NCI-H2171 treated with DMSO at 0.1 percent for 48 hours (cell line): ENCODE measurements at regions not wholly inside any gene's neighbourhood (a gene's known extent, or its start where the extent isn't known, plus 50 kb on each side); places are given as distances from the start of the nearest gene placed in this dataset.

Experiments
- DNase-seq: peaks from one replicate; lab custom pipeline; 2025; lab: John Stamatoyannopoulos, UW

DNA sequence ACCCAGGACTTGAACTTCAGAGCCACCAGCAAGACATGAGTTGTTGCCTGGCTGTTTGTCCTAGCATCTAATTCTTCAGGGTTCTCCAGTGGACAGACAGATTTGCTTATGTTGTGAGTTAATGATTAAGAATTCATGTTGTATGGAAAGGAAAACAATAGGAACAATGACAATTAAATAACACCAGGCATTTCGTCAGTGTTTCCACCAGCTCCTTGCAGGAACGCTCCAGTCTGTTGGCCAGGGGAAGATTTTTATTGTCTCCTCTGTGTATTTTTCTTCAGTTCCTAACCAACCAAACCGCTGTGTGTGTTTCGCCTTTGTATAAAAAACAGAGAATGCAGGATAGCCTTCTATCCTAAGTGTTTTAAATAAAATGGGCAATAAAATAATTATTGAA lies 64.4 kb upstream of the PTGFR start:
- no peak for DNase-seq

DNA sequence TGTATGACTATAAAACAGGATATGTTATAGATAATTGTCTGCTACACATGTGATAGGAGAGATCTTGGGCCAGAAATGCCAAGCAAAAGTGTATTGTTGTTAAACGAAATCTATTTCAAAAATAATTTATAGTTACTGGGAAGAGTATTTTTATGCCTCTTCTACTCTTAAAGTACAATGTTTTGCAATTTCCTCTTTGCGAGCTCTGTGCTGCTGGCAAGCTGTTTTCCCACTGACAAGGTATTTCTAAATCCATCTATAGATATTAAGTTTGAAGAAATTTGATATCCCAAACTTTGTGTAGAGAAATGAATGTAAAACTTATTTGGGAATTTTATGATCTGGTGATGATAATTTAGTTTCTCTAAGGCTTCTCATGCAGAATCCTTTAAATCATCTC lies 63.3 kb upstream of the PTGFR start:
- DNase-seq, result no peak

DNA sequence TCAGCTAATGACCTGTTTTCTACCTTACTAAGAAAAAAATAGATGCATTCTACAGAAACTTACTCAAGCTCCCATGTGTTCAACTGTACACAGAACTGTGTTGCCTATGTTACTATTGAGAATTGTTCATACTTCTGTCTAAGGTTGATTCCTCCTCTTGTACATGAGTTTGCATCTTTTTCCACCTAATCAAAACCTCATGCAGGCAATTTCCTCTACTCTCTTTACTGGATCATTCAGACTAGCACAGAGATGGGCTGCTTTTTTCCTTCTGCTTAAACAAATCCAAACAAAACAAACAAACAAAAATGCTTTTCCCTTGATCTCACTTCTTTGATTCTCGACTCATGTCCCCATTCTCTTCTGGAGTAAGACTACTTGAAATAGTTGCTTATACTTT lies 58.8 kb upstream of the PTGFR start:
- no peak for DNase-seq

DNA sequence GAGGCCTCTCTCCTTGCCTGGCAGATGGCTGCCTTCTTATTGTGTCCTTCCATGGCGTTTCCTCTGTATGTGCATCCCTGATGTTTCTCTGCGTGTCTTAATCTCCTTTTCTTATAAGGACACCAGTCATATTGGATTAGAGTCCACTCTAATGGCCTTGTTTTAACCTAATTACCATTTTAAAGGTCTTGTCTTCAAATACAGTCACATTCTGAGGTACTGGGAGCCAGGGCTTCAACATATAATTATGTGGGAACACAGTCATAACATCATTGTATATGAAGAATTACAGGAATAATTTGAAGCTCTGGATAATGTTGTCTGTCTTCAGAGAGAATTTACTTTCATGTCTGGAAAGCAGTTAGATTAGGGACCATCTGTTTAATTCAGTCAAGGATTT lies 56.4 kb upstream of the PTGFR start:
- DNase-seq, result no peak

DNA sequence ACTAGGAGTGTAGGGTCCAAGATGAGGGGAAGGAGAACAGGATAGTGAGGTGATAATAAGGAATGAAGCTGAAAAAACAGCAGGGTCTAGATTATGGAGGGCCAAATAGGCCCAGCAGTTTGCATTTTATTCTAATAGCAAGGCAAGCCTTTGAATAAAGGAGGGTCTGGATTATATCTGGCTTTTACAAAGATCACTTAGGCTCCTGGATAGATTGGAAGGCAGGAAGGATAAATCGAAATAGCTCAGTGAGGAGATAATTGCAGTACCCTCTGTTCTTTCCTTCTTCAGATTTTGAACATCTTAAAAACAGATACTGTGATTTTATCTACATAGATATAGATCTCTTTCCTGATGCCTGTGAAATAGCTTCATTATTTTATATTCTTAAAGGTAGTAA lies 53.8 kb upstream of the PTGFR start:
- no peak for DNase-seq

DNA sequence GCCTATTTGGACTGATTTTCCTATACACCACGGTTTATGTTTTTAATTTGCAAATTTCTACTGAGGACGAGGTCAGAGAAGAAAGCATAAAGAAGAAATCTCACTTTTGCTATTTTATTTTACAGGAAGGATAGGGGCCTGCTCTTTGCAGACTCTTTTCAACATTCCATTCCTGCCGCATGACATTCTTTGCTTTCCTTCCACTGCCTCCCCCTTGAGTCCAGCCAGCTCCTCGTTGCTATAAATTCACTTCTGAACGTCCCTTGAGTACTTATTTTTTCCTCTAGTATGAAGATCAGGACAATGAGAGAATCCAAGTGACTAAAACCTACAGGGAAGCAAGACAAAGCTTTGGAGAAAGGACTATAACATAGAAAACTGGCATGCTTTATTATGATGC lies 53.4 kb upstream of the PTGFR start:
- DNase-seq, result no peak

DNA sequence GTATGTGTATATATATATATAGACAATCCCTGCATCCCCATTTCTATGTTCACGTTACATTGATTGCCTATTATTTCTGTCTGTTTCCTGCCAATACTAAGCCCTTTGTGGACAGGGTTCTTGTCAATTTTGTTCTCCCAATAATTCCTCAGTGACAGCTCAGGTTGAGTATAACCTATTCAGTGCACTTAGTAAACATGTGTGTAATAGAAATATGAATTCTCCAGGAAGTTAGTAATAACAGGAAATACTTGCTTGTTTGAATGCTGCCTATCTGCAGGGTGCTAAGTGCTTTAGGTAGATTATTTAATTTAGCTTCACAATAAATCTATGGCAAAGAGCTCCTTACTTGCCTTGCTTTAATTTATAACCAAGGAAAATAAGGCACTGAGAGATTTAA lies 52.8 kb upstream of the PTGFR start:
- DNase-seq, result no peak

DNA sequence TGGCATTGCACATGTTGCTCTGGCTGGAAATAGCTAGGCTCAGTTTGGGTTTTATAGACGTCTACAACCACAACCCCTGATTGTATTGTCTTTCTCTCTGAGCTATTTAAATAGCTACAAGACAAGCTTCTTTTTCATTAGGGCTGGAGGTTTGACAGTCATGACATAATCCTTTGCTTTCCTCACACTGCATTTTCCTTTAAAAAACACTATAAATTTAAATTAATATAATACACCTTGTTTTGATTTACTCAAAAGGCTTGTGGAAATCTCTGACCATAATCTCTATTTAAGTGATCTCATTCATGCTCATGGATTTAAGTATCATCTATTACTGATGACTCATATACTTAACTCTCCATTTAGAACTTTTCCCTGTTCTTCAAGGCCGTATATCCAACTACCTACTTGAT lies 50.4 kb upstream of the PTGFR start:
- no peak for DNase-seq
